Stimulated activated CD4-positive, alpha-beta T cell treated with anti-CD3 and anti-CD28 coated beads, Interleukin-12 subunit alpha, Interleukin-12 subunit beta, amount 100 ng/mL, for 4 hours (primary cell): ENCODE measurements at regions not wholly inside any gene's neighbourhood (a gene's known extent, or its start where the extent isn't known, plus 50 kb on each side); places are given as distances from the start of the nearest gene placed in this dataset.

Source experiments
- DNase-seq: peaks from one replicate; pipeline ENCODE4 v3.0.0-alpha.2; 2020

- no peak for DNase-seq
Measured at GRCh38 chr2:180734382-180734781, 246.0 kb upstream of the UBE2E3 start.

- no peak for DNase-seq
Measured at GRCh38 chr2:180733330-180733729, 247.1 kb upstream of the UBE2E3 start.

- DNase-seq: no peak
Measured at GRCh38 chr2:180732337-180732736, 248.1 kb upstream of the UBE2E3 start.

GRCh38 chr2:180730976-180731375 lies 249.4 kb upstream of the UBE2E3 start:
- no peak for DNase-seq

- DNase-seq: no peak
Measured at GRCh38 chr2:180728928-180729559, 251.4 kb upstream of the UBE2E3 start.

GRCh38 chr2:180723712-180724111 lies 256.7 kb upstream of the UBE2E3 start:
- no peak for DNase-seq

- no peak for DNase-seq
Measured at GRCh38 chr2:180722551-180723239, 257.7 kb upstream of the UBE2E3 start.

- no peak for DNase-seq
Measured at GRCh38 chr2:180720829-180721228, 259.6 kb upstream of the UBE2E3 start.

GRCh38 chr2:180717588-180717987 lies 262.8 kb upstream of the UBE2E3 start:
- DNase-seq: no peak

- DNase-seq: no peak
Measured at GRCh38 chr2:180716186-180717180, 263.9 kb upstream of the UBE2E3 start.

- no peak for DNase-seq
Measured at GRCh38 chr2:180715044-180715443, 265.4 kb upstream of the UBE2E3 start.

- DNase-seq: no peak
Measured at GRCh38 chr2:180709392-180710145, 270.8 kb upstream of the UBE2E3 start.

- DNase-seq: no peak
Measured at GRCh38 chr2:180707884-180708205, 272.6 kb upstream of the UBE2E3 start.

GRCh38 chr2:180707175-180707883 lies 273.1 kb upstream of the UBE2E3 start:
- DNase-seq: no peak

GRCh38 chr2:180706694-180707093 lies 273.7 kb upstream of the UBE2E3 start:
- DNase-seq: no peak

GRCh38 chr2:180705551-180705950 lies 274.9 kb upstream of the UBE2E3 start:
- no peak for DNase-seq

- no peak for DNase-seq
Measured at GRCh38 chr2:180705122-180705521, 275.3 kb upstream of the UBE2E3 start.

- DNase-seq: no peak
Measured at GRCh38 chr2:180699657-180700361, 280.6 kb upstream of the UBE2E3 start.

GRCh38 chr2:180698668-180699067 lies 281.7 kb upstream of the UBE2E3 start:
- no peak for DNase-seq

GRCh38 chr2:180695586-180696401 lies 284.6 kb upstream of the UBE2E3 start:
- DNase-seq: no peak
